HPDE6-E6E7 (cell line): ENCODE measurements at regions not wholly inside any gene's neighbourhood (a gene's known extent, or its start where the extent isn't known, plus 50 kb on each side); places are given as distances from the start of the nearest gene placed in this dataset.

ENCODE experiments used
- DNase-seq: peaks from one replicate; pipeline ENCODE4 v3.0.0; 2011; ENCODE audit warnings: missing footprints; ENCODE audit errors: extremely low spot score

DNA sequence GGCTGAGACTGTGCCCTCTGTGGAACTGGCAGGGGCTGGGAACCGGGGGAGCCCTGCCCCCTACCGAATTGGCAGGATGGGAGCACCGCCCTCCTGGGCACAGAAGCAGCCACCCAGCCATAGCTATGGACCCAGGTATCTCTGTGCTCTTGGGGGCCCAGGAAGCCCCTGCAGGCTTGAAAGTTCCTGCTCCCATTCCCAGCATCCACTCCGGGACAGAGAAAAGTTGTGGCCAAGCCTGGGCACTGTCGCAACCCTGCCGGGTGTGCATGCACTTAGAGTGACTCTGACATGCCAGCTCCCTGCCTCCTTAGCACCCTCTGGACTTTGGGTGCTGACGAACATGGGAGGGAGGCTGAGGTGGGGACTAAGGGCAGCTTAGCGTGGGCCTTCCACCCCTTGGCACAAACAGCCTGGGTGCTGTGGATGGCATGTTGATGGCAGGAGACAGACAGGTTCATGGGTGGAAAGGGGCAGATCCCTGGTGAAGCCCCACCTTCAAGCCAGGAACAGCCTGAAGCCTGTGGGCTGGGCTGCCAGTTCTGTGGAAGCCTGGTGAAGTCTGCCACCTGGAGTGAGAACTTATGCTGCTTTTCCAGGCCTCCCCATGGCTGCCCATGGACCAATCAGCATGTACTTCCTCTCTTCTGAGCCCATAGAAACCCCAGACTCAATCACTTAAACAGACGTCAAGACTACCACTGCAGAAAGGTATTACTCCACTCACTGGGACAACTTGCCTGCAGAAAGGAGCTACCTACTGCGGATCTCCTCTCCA, 279.0 kb downstream of the ATXN7L3B start:
- DNase-seq, result no peak

DNA sequence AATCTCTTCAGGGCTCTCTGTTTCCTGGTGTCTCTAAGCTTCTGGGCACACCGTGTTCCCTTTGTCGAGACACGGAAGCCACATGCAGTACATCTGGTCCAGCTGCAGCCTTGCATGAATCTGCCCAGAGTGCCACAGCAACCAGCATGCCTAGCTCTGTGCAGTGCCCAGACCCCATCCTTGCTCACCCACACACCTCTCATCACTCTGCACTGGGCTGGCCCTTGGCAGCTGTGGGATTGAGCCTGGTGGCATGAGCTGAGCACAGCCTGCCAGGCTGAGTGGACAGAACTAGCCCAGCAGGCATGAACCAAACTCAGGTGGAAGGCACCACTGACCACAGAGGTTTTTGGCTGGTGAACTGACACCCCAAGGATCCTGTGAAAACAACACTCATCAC, 279.9 kb downstream of the ATXN7L3B start:
- DNase-seq, result no peak

DNA sequence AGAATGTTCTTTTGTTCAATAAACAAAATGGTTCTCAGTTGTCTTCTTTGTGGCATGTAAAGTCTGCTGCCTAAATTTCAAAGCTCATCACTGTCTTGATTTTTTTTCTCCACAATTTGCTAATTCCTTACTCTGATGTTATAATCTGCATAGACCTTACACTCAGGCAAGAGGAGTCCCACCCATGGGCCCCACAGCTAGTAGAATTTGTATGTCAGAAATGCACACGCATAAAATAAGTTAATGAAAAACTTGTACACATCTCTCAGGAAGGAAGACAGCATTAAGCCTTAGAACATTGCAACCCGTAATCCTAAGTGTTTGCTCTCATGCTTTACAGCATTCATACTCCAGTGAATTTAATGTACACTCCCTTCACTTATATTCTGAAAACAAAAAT, 280.8 kb downstream of the ATXN7L3B start:
- DNase-seq, result no peak

DNA sequence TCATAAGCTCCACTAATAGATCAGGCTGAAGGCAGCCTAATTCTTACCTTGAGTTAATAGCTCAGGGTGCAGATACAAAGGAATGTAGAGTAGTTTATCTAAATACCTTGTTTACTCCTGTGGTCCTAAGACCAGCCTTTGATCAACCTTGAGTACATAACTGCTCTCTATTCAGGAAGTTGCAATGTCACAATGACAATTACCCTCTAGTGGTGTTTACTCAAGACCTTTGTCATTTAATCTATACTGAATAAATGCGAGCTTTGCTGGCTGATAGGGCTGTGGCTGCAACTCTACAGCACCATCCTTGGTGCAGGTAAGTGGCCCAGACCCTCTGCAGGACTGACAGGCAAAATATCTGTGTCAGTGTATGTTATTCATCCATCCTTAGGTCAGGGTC, 282.7 kb downstream of the ATXN7L3B start:
- DNase-seq, result no peak

DNA sequence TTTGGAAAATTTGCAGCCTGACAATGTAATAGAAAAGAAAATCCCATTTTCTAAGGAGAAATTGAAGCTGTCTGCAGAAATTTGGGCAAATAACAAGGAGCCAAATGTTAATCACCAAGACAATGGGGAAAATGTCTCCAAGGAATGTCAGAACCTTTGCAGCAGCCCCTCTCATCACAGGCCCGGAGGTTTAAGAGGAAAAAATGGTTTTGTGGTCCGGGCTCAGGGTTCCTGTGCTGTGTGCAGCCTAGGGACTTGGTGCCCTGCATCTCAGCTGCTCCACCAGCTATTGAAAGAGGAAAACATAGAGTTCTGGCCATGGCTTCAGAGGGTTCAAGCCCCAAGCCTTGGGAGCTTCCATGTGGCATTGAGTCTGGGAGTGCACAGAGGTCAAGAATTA, 298.9 kb downstream of the ATXN7L3B start:
- DNase-seq, result no peak

GRCh38 chr12:74846116-74846515, 308.5 kb downstream of the ATXN7L3B start:
- no peak for DNase-seq

- no peak for DNase-seq
Measured at GRCh38 chr12:74847169-74847568, 309.5 kb downstream of the ATXN7L3B start.

- no peak for DNase-seq
Measured at GRCh38 chr12:74848006-74848405, 310.4 kb downstream of the ATXN7L3B start.

DNA sequence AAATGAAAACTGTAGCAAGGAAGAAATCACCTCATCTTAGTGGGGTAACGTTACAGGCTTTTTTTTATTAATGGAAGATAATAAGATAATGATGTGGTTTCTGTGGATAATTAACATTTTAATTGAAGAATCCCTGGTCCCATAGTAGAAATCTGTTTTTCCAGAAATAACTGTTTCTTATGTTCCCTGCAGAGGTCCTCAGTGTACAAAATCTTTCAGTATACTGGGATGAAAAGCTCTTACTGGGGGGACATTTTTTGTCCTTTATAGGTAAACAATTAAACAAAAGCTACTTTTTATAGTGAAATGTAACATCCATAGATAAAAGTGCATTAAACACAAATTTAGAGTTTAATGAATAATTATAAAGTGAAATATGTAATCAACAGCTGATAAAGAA, 312.2 kb downstream of the ATXN7L3B start:
- no peak for DNase-seq

DNA sequence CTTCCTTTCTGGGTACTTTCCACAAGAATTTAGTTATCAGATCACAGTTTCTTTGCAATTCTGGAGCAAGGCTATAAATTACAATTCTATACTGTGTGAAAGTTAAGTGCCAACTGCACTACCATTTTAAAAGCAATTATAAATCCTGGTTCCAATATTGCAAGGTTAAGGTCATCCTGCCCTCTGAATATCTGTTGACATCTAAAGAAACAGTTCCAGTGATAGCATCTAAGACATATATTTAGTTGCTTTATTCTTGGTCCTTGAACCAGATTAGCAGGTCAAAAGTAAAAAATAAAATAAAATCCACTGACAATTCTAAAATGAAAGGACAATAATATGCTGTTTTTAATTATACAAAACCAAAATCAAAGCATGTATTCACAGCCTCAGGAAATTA, 334.2 kb downstream of the ATXN7L3B start:
- no peak for DNase-seq

GRCh38 chr12:74885775-74886174, 323.9 kb downstream of the KCNC2 start:
- no peak for DNase-seq

GRCh38 chr12:74889073-74889472, 320.6 kb downstream of the KCNC2 start:
- DNase-seq, result no peak

- DNase-seq, result peak; percentile 13
Measured at GRCh38 chr12:74889563-74890236, 319.9 kb downstream of the KCNC2 start.

DNA sequence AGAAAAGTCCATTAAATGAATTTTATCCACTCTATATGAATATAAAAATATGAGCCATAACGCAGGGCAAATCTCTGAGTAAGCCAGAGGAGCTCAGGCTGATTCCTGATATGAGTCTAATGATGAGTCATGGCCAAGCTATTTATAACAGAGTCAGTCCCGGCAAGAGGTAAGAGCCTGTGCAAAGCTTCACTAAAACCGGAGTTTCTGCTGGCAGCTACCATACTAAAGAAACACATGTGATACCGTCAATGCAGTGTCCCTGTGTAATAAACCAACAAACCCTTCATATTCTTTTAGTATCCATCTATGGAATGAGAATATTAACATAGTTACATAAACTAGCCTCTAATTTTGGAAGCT, 319.4 kb downstream of the KCNC2 start:
- DNase-seq, result peak; percentile 55

GRCh38 chr12:74891083-74891668, 318.5 kb downstream of the KCNC2 start:
- no peak for DNase-seq

DNA sequence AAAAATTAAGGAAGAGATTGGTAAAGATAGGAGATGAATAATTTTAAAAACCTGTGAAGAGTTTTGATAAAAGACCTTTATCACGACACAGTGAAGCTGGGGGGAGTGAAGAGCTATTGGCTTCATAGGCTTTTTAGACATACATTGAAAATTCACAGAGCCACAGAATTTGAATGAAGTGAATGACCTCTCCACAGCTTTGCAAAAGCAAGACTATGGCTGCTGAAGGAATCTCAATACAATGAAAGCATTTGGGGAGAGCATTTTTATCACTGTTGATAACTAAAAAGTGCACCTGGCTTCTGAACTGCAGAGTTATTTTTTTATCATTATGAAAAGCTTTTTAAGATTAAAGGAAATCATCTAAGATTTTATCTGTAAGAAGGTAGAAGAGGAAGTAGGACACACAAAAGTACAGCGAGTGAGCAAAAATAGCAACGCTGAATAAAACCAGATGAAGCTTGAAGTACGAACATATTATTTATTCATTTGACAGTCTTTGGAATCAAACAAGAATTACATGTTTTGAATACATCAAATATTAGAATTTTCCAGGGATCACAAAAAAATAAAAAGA, 317.5 kb downstream of the KCNC2 start:
- no peak for DNase-seq

- DNase-seq, result no peak
Measured at GRCh38 chr12:74896186-74896585, 313.5 kb downstream of the KCNC2 start.

DNA sequence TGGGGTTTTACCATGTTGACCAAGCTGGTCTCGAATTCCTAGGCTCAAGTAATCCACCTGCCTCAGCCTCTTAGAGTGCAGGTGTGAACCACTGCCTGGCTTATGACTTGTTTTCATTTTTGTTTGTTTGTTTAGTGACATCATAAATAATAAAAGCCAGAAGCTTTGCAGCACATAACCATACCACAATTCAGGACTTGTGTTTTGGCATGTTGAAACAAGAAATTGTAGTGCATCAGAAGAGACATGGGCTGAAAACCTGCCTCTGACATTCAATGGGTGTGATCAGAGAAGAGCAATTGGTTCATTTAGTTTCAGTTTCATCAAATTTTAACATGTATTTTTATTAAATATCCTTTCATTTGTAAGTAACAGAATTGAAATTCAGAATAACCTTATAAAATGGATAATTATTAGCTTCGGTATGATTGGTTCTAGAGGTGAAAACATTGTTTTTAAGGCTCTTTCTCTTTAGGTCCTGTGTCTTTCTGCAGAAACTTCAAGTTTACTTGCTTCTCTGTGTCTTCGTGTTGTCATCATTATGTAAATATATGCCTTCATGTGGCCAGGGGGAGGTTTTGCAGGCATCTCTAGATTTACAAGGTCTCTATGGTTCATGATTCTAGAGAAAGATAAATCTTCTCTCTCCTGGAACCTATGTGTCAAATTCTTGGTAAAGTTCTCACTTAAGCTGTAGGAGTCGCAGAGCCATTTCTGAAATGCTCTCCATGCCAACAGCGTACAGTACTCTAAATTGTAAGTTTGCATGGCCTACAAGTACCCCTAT, 312.0 kb downstream of the KCNC2 start:
- peak; percentile 54 for DNase-seq

- DNase-seq, result no peak
Measured at GRCh38 chr12:74899031-74899829, 310.4 kb downstream of the KCNC2 start.

- no peak for DNase-seq
Measured at GRCh38 chr12:74900232-74900631, 309.4 kb downstream of the KCNC2 start.

DNA sequence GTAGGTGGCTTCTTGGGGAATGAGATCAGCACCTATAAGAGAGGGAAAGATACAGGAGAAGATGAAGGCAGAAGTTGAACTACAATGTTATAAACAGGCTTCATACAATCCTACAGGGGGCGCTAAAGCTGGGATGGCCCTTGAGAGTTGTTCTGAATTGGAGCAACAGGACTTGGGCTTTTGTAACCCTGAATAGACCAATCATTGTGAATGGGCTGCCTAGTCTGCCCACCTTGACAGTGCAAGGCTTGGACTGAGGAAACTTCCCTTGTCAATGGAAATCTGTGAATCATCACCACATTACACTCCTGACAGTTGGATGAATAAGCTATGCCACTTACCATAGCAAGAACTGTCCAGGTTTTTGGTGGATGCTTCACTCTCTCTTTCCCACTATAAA, 306.1 kb downstream of the KCNC2 start:
- no peak for DNase-seq
